ENCODE measurements at regions not wholly inside any gene's neighbourhood (a gene's known extent, or its start where the extent isn't known, plus 50 kb on each side); places are given as distances from the start of the nearest gene placed in this dataset.

- no peak for TF ChIP-seq MAX (IDR thresholded peaks at IDR 0.05; ENCODE audit: low read depth, low read length)
- TF ChIP-seq MYC (IDR thresholded peaks at IDR 0.05; ENCODE audit: low read depth, low read length): no peak
- TF ChIP-seq CTCF (IDR thresholded peaks at IDR 0.05; ENCODE audit: low read depth, low read length): no peak
- no peak for TF ChIP-seq POLR2A (IDR thresholded peaks at IDR 0.05; ENCODE audit: extremely low read depth, insufficient read length)
- no peak overlapping the region for H3K4me3 ChIP-seq (ENCODE audit: low read depth, low read length)
- no peak for DNase-seq (ENCODE audit: low read depth)
Observed at GRCh38 chr21:20729376-20729775, 268.8 kb upstream of the NCAM2 start.

GRCh38 chr21:20730441-20730840, 267.8 kb upstream of the NCAM2 start:
- TF ChIP-seq MYC (IDR thresholded peaks at IDR 0.05; ENCODE audit: low read depth, low read length): no peak
- TF ChIP-seq MAX (IDR thresholded peaks at IDR 0.05; ENCODE audit: low read depth, low read length): no peak
- TF ChIP-seq CTCF (IDR thresholded peaks at IDR 0.05; ENCODE audit: low read depth, low read length): no peak
- TF ChIP-seq POLR2A (IDR thresholded peaks at IDR 0.05; ENCODE audit: extremely low read depth, insufficient read length): no peak
- H3K4me3 ChIP-seq (ENCODE audit: low read depth, low read length): no peak overlapping the region
- no peak for DNase-seq (ENCODE audit: low read depth)

GRCh38 chr21:20735257-20735656, 263.0 kb upstream of the NCAM2 start:
- H3K4me3 ChIP-seq (ENCODE audit: low read depth, low read length): no peak overlapping the region
- TF ChIP-seq CTCF (IDR thresholded peaks at IDR 0.05; ENCODE audit: low read depth, low read length): no peak
- TF ChIP-seq POLR2A (IDR thresholded peaks at IDR 0.05; ENCODE audit: extremely low read depth, insufficient read length): no peak
- no peak for TF ChIP-seq MYC (IDR thresholded peaks at IDR 0.05; ENCODE audit: low read depth, low read length)
- TF ChIP-seq MAX (IDR thresholded peaks at IDR 0.05; ENCODE audit: low read depth, low read length): no peak
- no peak for DNase-seq (ENCODE audit: low read depth)

GRCh38 chr21:20737227-20737913, 260.8 kb upstream of the NCAM2 start:
- no peak for DNase-seq (ENCODE audit: low read depth)
- no peak overlapping the region for H3K4me3 ChIP-seq (ENCODE audit: low read depth, low read length)
- no peak for TF ChIP-seq MYC (IDR thresholded peaks at IDR 0.05; ENCODE audit: low read depth, low read length)
- no peak for TF ChIP-seq POLR2A (IDR thresholded peaks at IDR 0.05; ENCODE audit: extremely low read depth, insufficient read length)
- TF ChIP-seq MAX (IDR thresholded peaks at IDR 0.05; ENCODE audit: low read depth, low read length): no peak
- TF ChIP-seq CTCF (IDR thresholded peaks at IDR 0.05; ENCODE audit: low read depth, low read length): no peak

GRCh38 chr21:20739421-20739820, 258.8 kb upstream of the NCAM2 start:
- peak; percentile 31 for DNase-seq (ENCODE audit: low read depth)
- peak; percentile 41 for TF ChIP-seq CTCF (IDR thresholded peaks at IDR 0.05; ENCODE audit: low read depth, low read length)
- no peak for TF ChIP-seq POLR2A (IDR thresholded peaks at IDR 0.05; ENCODE audit: extremely low read depth, insufficient read length)
- H3K4me3 ChIP-seq (ENCODE audit: low read depth, low read length): no peak overlapping the region

- H3K4me3 ChIP-seq (ENCODE audit: low read depth, low read length): no peak overlapping the region
- DNase-seq (ENCODE audit: low read depth): no peak
- no peak for TF ChIP-seq POLR2A (IDR thresholded peaks at IDR 0.05; ENCODE audit: extremely low read depth, insufficient read length)
- no peak for TF ChIP-seq MYC (IDR thresholded peaks at IDR 0.05; ENCODE audit: low read depth, low read length)
- no peak for TF ChIP-seq MAX (IDR thresholded peaks at IDR 0.05; ENCODE audit: low read depth, low read length)
- no peak for TF ChIP-seq CTCF (IDR thresholded peaks at IDR 0.05; ENCODE audit: low read depth, low read length)
Observed at GRCh38 chr21:20741445-20741844, 256.8 kb upstream of the NCAM2 start.
